HEK293T (cell line): ENCODE measurements at regions not wholly inside any gene's neighbourhood (a gene's known extent, or its start where the extent isn't known, plus 50 kb on each side); places are given as distances from the start of the nearest gene placed in this dataset.

Source experiments
- FOXM1 ChIP-seq: fragments of 450-650 bp; IDR thresholded peaks from 2 replicates; pipeline ENCODE4 v1.6.1; 2017; ENCODE audit warnings: mild to moderate bottlenecking, borderline replicate concordance
- SP1 ChIP-seq: fragments of 450-650 bp; IDR thresholded peaks from 2 replicates; pipeline ENCODE4 v1.6.1; 2017

DNA sequence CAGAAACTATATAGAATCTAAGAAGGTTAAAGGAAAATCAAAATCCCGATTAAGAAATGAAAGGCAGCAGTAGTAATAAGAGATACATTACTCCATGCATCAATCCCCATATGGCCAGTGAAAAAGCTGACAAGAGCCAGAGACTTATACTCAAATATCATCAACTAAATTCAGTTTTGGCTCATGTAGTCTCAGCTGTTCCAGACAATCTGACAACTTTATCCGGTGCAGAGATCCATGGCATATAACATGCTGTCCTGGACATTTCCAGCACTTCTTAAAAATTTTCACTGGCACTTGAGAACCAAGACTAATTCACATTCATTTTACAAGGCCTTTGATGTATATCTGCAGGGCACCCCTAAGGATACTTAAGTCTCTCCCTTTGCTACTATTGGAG lies 255.7 kb upstream of the KLHL1 start:
- no peak for TF ChIP-seq FOXM1
- no peak for TF ChIP-seq SP1
